GM10266 (cell line): ENCODE measurements at regions not wholly inside any gene's neighbourhood (a gene's known extent, or its start where the extent isn't known, plus 50 kb on each side); places are given as distances from the start of the nearest gene placed in this dataset.
"Not testable (repeated sequence)": the region's sequence is repeated elsewhere in the genome, so short reads cannot be mapped to it uniquely, and the experiment has no call there.

Source experiments
- DNase-seq: peaks from one replicate; pipeline ENCODE4 v3.0.0; 2012; ENCODE audit errors: extremely low spot score
- CTCF ChIP-seq: IDR thresholded peaks from 2 replicates; pipeline ENCODE4 v1.5.1; 2012; ENCODE audit warnings: mild to moderate bottlenecking, low read depth; ENCODE audit not compliant: control insufficient read depth, insufficient read depth; ENCODE audit errors: missing control alignments

DNA sequence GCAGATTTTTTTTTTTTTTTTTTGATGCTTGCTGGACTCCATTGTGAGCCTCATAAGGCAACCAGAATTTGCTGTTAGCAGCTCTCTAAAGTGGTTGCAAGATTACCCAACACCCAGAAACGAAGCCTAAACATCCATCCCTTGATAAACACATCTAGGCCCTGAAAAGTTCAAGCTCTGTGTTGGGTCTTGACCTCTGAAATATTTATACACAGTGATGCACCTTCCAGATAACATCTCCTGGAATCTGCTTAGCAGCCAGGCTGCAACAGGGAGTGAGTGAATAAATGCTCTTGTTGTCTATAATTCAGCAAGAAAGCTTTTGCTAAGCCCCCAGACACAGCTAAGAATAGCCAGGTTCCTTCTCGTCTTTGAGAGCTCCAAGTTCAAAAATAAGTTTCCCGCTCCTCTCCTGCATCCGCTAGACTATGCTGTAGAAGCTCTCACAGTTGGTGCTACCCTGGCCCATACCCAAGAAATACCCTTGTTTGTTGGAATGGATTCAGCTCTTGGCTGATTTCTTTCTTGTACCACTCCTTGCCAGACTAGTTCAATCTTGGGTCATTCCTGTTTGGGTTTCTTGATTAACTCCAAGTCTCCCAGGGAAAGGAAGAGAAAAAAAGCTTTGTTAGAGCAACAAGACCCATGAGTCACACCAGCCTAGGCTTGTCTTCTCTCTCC lies 610.6 kb upstream of the TBX3 start:
- TF ChIP-seq CTCF, result no peak

GRCh38 chr12:115285429-115285828 lies 601.5 kb upstream of the TBX3 start:
- not testable (repeated sequence) for DNase-seq

More for the DNA sequence above, 610.6 kb upstream of the TBX3 start:
- DNase-seq, result no peak

DNA sequence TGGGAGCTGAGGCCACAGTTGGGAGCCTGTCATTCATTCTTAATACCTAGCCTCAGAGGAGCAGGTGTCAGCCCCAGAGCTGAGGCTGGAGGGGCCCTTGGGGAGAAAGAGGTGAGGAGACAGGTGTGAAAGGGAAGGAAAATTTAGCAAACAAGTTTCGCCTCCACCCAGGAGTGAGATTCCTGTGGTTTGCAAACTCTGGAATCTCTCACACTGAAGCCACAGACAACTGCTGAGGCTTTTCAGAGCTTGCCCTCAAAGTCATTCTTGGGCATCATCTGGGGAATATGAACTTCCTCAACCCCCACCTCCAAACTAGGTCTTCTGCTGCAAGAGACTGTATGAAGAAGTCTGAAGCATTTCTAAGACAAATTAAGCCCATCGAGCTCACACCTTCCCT lies 589.5 kb upstream of the TBX3 start:
- DNase-seq, result no peak
- TF ChIP-seq CTCF, result no peak

DNA sequence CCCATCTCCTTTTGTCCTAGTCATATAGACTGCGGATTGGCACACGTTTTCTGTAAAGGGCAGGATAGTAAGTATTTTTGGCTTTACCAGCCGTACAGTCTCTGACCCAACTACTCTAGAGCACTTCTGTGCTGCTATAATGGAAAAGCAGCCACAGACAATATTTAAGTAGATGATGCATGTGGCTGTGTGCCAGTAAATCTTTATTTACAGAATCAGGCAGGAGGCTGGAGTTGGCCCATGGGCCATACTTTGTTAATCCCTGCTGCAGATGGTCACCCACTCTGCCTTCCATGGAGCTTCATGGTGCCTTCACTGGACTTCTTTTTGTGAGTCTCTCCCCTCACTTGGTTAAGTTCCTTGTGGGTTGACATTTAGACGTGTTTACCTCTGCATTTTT lies 584.5 kb upstream of the TBX3 start:
- no peak for DNase-seq

GRCh38 chr12:115267891-115268290 lies 583.9 kb upstream of the TBX3 start:
- no peak for TF ChIP-seq CTCF
- DNase-seq, result no peak

More for the DNA sequence above, 584.5 kb upstream of the TBX3 start:
- TF ChIP-seq CTCF, result no peak

GRCh38 chr12:115267464-115267863 lies 583.5 kb upstream of the TBX3 start:
- no peak for TF ChIP-seq CTCF
- no peak for DNase-seq

DNA sequence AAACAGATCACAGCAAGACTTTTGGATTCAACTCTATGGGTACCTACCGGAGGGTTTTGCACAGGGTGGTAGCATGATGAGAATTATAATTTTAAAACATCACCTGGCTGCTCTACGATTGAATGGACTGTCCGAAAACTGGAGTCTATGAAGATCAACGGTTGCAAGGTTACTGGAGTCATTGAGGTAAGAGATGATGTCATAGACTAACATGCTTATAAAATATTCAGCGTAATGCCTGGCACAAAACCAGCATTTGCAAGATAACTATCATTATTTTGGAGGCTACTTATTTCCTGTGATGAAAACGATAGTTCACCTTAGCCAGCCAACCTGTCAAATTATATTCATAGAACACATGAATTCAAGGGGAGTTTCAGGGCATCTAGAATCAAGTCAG lies 580.6 kb upstream of the TBX3 start:
- no peak for TF ChIP-seq CTCF
- DNase-seq, result no peak

- no peak for DNase-seq
- TF ChIP-seq CTCF, result no peak
These were observed 577.9 kb upstream of the TBX3 start for GRCh38 chr12:115261691-115262398.
